WTC11 (cell line): ENCODE measurements at regions not wholly inside any gene's neighbourhood (a gene's known extent, or its start where the extent isn't known, plus 50 kb on each side); places are given as distances from the start of the nearest gene placed in this dataset.

Experiments used
- CDX4 ChIP-seq: fragments of 250-450 bp; sonication (Bioruptor Pico); IDR thresholded peaks from 2 replicates; pipeline ENCODE4 v1.9.0; 2021; ENCODE audit warnings: moderate library complexity, mild to moderate bottlenecking, inconsistent platforms, borderline replicate concordance
- NR2C2 ChIP-seq: sonication (generic); formaldehyde crosslinking; IDR thresholded peaks from 2 replicates; pipeline ENCODE4 v1.8.0; 2022; ENCODE audit warnings: mild to moderate bottlenecking, missing genetic modification reagents
- TEAD1 ChIP-seq: sonication (generic); formaldehyde crosslinking; IDR thresholded peaks from 2 replicates; pipeline ENCODE4 v1.8.0; 2022; ENCODE audit warnings: mild to moderate bottlenecking, missing genetic modification reagents
- ZBTB21 ChIP-seq: sonication (generic); formaldehyde crosslinking; IDR thresholded peaks from 2 replicates; pipeline ENCODE4 v1.8.1; 2023; ENCODE audit warnings: mild to moderate bottlenecking, missing genetic modification reagents, borderline replicate concordance

- TF ChIP-seq CDX4 (CRISPR knock-in tag) (no peak), NR2C2 (no peak), ZBTB21 (no peak), TEAD1 (CRISPR knock-in tag) (no peak)
These were observed 398.2 kb downstream of the COL12A1 start for GRCh38 chr6:74807674-74808073.
